Testis (tissue), 2 donors: ENCODE measurements at regions not wholly inside any gene's neighbourhood (a gene's known extent, or its start where the extent isn't known, plus 50 kb on each side); places are given as distances from the start of the nearest gene placed in this dataset.
"Not testable (repeated sequence)": the region's sequence is repeated elsewhere in the genome, so short reads cannot be mapped to it uniquely, and the experiment has no call there.

Source experiments
- CTCF ChIP-seq, 3 experiments: fragments of 450-650 bp in 2 of 3; fragments of 200-600 bp in 1 of 3; sonication (generic) in 1 of 3; IDR thresholded peaks; one replicate each; pipeline ENCODE4 v1.5.1; 2016 to 2019; ENCODE audit warnings: antibody characterized with exemption in 3 of 3, mild to moderate bottlenecking in 2 of 3, moderate library complexity in 1 of 3
- POLR2A ChIP-seq: fragments of 450-650 bp; IDR thresholded peaks from one replicate; pipeline ENCODE4 v1.6.1; 2017; ENCODE audit warnings: antibody characterized with exemption, mild to moderate bottlenecking, moderate library complexity

GRCh38 chr4:161277150-161277787, 886.5 kb downstream of the FSTL5 start:
- TF ChIP-seq CTCF (IDR thresholded peaks at IDR 0.05); POLR2A: not testable (repeated sequence)
